ENCODE measurements at regions not wholly inside any gene's neighbourhood (a gene's known extent, or its start where the extent isn't known, plus 50 kb on each side); places are given as distances from the start of the nearest gene placed in this dataset.

DNA sequence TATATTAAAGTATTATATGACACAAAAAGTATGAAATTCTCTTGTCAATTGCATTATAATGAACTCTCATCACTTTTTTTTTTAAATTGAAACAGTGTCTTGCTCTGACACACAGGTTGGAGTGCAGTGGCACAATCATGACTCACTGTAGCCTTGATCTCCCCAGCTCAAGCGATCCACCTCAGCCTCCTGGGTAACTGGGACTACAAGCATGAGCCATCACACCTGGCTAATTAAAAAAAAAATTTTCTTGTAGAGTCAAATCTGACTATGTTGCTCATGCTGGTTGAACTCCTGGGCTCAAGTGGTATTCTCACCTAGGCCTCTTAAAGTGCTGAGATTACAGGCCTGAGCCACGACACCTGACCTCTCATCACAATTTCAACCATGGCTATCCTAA is 259.3 kb downstream of the S1PR1 start:
- TF ChIP-seq SUZ12 (IDR thresholded peaks at IDR 0.05) (no peak), BHLHE40 (IDR thresholded peaks at IDR 0.05; ENCODE audit: borderline replicate concordance) (no peak), HDGF (IDR thresholded peaks at IDR 0.05; ENCODE audit: borderline replicate concordance) (no peak), FOXA1 (IDR thresholded peaks at IDR 0.05) (no peak), FOXK2 (IDR thresholded peaks at IDR 0.05) (no peak), SP1 (IDR thresholded peaks at IDR 0.05) (no peak), FOXM1 (IDR thresholded peaks at IDR 0.05; ENCODE audit: borderline replicate concordance) (no peak), TARDBP (IDR thresholded peaks at IDR 0.05) (no peak), NFRKB (IDR thresholded peaks at IDR 0.05) (no peak)
- TF ChIP-seq, protein P1, sequence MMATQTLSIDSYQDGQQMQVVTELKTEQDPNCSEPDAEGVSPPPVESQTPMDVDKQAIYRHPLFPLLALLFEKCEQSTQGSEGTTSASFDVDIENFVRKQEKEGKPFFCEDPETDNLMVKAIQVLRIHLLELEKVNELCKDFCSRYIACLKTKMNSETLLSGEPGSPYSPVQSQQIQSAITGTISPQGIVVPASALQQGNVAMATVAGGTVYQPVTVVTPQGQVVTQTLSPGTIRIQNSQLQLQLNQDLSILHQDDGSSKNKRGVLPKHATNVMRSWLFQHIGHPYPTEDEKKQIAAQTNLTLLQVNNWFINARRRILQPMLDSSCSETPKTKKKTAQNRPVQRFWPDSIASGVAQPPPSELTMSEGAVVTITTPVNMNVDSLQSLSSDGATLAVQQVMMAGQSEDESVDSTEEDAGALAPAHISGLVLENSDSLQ (IDR thresholded peaks at IDR 0.05): no peak
